ENCODE measurements at regions not wholly inside any gene's neighbourhood (a gene's known extent, or its start where the extent isn't known, plus 50 kb on each side); places are given as distances from the start of the nearest gene placed in this dataset.

DNA sequence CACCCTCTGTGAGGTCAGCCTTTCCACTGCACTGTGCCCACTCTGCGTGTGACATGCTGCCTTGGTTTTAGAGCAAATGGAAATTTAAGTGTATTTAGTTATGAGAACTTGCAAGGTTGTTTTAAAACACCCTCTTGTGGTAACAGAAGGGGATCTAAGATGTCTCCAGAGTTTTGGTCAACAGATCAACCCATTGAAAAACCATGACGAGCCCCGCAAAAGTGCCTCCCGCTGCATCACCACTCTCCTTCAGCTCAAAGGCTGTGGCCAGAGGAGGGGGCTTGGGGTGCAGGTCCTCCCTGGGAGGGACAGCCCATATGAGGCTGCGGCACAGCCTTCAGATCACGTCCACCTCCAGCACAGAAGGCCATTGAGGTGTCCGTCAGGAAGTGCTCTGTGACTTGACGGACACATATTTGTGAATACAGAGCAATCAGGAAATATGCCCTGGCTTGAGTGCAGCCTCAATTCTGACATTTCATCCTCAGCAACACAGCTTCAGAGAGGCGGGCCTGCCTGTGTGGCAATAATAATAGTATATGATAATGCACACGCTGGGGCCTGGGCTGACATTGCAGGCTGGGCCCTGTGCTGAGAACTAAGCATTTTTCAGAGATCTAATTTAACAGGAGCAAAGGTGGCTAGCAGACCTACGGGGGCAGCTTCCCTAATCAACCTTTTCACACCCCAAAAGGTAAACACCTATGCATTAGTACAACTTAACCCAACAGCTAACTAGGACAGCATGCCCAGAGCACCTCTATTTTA, 213.9 kb downstream of the ANAPC1 start:
- Histone ChIP-seq H4K8ac (replicated peaks; ENCODE audit: insufficient read length, low read depth, low read length) (no peak overlapping the region), H3K27ac (ENCODE audit: insufficient read length, low read depth, low read length) (no peak overlapping the region), H3K56ac (ENCODE audit: insufficient read length, low read depth, low read length) (no peak overlapping the region), H3K23ac (ENCODE audit: insufficient read length, low read depth, low read length) (no peak overlapping the region), H2AK5ac (ENCODE audit: insufficient read length, low read length) (no peak overlapping the region), H3T11ph (ENCODE audit: low read length) (no peak overlapping the region), H3K23me2 (ENCODE audit: insufficient read length, low read depth, low read length, poor library complexity, severe bottlenecking) (no peaks in the 10 kb centered on the region), H3K4ac (ENCODE audit: low read depth, low read length) (no peak overlapping the region), H3K4me2 (ENCODE audit: insufficient read depth, insufficient read length, low read length) (no peak overlapping the region), H3K27me3 (ENCODE audit: insufficient read depth, low read length) (no peaks in the 10 kb centered on the region), H3K4me1 (ENCODE audit: insufficient read depth, low read length) (no peaks in the 10 kb centered on the region), H2BK5ac (ENCODE audit: insufficient read length, low read length) (no peak overlapping the region), H2BK120ac (ENCODE audit: low read depth, low read length, poor library complexity, severe bottlenecking) (no peak overlapping the region), H4K5ac (ENCODE audit: insufficient read length, low read depth, low read length) (no peak overlapping the region), H3K9ac (ENCODE audit: extremely low read depth, insufficient read length, low read length) (no peak overlapping the region), H2BK20ac (ENCODE audit: low read depth, low read length, poor library complexity, severe bottlenecking) (no peak overlapping the region), H3K18ac (ENCODE audit: insufficient read length, low read depth, low read length) (no peak overlapping the region), H4K91ac (ENCODE audit: insufficient read length, low read depth, low read length) (no peak overlapping the region), H2BK15ac (ENCODE audit: low read depth, low read length) (no peak overlapping the region), H3K14ac (ENCODE audit: insufficient read depth, low read length) (no peak overlapping the region), H4K20me1 (ENCODE audit: control insufficient read depth, insufficient read depth, insufficient read length) (no peaks in the 10 kb centered on the region), H2AFZ (ENCODE audit: low read length) (no peak overlapping the region), H3K79me2 (ENCODE audit: insufficient read depth, low read length) (no peaks in the 10 kb centered on the region), H2BK12ac (ENCODE audit: insufficient read length, low read depth, low read length) (no peak overlapping the region), H3K9me3 (ENCODE audit: control insufficient read depth, low read depth, low read length) (peaks cover 7% of the 10 kb centered on the region), H3K79me1 (ENCODE audit: insufficient read depth, low read depth, low read length, poor library complexity, severe bottlenecking) (no peaks in the 10 kb centered on the region)
- TF ChIP-seq, protein P1, sequence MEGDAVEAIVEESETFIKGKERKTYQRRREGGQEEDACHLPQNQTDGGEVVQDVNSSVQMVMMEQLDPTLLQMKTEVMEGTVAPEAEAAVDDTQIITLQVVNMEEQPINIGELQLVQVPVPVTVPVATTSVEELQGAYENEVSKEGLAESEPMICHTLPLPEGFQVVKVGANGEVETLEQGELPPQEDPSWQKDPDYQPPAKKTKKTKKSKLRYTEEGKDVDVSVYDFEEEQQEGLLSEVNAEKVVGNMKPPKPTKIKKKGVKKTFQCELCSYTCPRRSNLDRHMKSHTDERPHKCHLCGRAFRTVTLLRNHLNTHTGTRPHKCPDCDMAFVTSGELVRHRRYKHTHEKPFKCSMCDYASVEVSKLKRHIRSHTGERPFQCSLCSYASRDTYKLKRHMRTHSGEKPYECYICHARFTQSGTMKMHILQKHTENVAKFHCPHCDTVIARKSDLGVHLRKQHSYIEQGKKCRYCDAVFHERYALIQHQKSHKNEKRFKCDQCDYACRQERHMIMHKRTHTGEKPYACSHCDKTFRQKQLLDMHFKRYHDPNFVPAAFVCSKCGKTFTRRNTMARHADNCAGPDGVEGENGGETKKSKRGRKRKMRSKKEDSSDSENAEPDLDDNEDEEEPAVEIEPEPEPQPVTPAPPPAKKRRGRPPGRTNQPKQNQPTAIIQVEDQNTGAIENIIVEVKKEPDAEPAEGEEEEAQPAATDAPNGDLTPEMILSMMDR (conservative IDR thresholded peaks at IDR 0.05) = no peak
- peaks cover 24 to 28% of the 10 kb centered on the region in 2 experiments for H3K9me3 Mint-ChIP-seq
- H3K36me3 Mint-ChIP-seq (ENCODE audit: insufficient read depth in 1 of 3, low read depth in 3 of 3) = peaks cover 12 to 23% (median 16%) of the 10 kb centered on the region in 3 experiments
- 0 out of 2 replicates have a peak, but pooled peaks cover 2% of the 10 kb centered on the region for H3K27me3 Mint-ChIP-seq (ENCODE audit: low read depth)
- no peak overlapping the region for H3K27ac Mint-ChIP-seq
- DNase-seq = no peak
- H3K4me1 Mint-ChIP-seq = peaks cover 0 to 5% of the 10 kb centered on the region in 2 experiments; a peak in 2 of 4 replicates
- no peak overlapping the region for H3K4me3 Mint-ChIP-seq
- no CpG with 5 or more reads among the region's 11 CpGs for WGBS (ENCODE audit: extremely low coverage, insufficient read length, low lambda C conversion rate)

All from H9 (cell line).